OCI-LY3 (cell line): ENCODE measurements at regions not wholly inside any gene's neighbourhood (a gene's known extent, or its start where the extent isn't known, plus 50 kb on each side); places are given as distances from the start of the nearest gene placed in this dataset.
"Not testable (repeated sequence)": the region's sequence is repeated elsewhere in the genome, so short reads cannot be mapped to it uniquely, and the experiment has no call there.

Experiments
- H2AFZ ChIP-seq: fragments of 200-600, 300-600 bp; shearing (Covaris generic); 2 replicates; pipeline ENCODE4 v1.6.0; 2014; ENCODE audit warnings: antibody characterized with exemption, low read depth, low read length
- H3K27ac ChIP-seq: fragments of 200-600, 300-600 bp; sonication (generic); 2 replicates; pipeline ENCODE4 v1.5.1; 2014; ENCODE audit warnings: mild to moderate bottlenecking, low read length, moderate library complexity, mixed read lengths
- H3K27me3 ChIP-seq: fragments of 200-600, 300-600 bp; sonication (generic); 2 replicates; pipeline ENCODE4 v1.6.1; 2014; ENCODE audit warnings: low read depth, low read length, mixed read lengths
- H3K36me3 ChIP-seq: fragments of 200-600, 300-600 bp; sonication (generic); replicated peaks from 2 replicates; pipeline ENCODE3; 2014; ENCODE audit warnings: low read depth, low read length, mixed read lengths
- H3K4me1 ChIP-seq: fragments of 300-600, 200-600 bp; sonication (generic); 2 replicates; pipeline ENCODE4 v1.6.1; 2014; ENCODE audit warnings: low read length, mixed read lengths
- H3K4me2 ChIP-seq: fragments of 200-600, 300-600 bp; sonication (generic); 2 replicates; pipeline ENCODE4 v1.6.1; 2014; ENCODE audit warnings: low read length, mixed read lengths
- H3K4me3 ChIP-seq: fragments of 300-600, 200-600 bp; sonication (generic); 2 replicates; pipeline ENCODE4 v1.5.1; 2014; ENCODE audit warnings: antibody characterized with exemption, mild to moderate bottlenecking, low read length, moderate library complexity
- H3K79me2 ChIP-seq: fragments of 300-600, 200-600 bp; shearing (Covaris generic); 2 replicates; pipeline ENCODE4 v1.6.1; 2014; ENCODE audit warnings: mild to moderate bottlenecking, low read length, mixed read lengths
- H3K9ac ChIP-seq: fragments of 300-600, 200-600 bp; shearing (Covaris generic); 2 replicates; pipeline ENCODE4 v1.6.0; 2014; ENCODE audit warnings: mild to moderate bottlenecking, low read length, moderate library complexity
- H3K9me3 ChIP-seq: fragments of 200-600, 300-600 bp; shearing (Covaris generic); 2 replicates; pipeline ENCODE4 v1.6.1; 2014; ENCODE audit warnings: low read length, mixed read lengths; ENCODE audit not compliant: insufficient read depth
- H4K20me1 ChIP-seq: fragments of 200-600, 300-600 bp; sonication (generic); 2 replicates; pipeline ENCODE4 v1.6.1; 2016; ENCODE audit warnings: low read length, mixed read lengths; ENCODE audit not compliant: insufficient read depth
- EZH2phosphoT487 ChIP-seq: fragments of 200-600 bp; shearing (Covaris generic); IDR thresholded peaks from 2 replicates; pipeline ENCODE4 v1.6.1; 2018; ENCODE audit warnings: antibody characterized with exemption, mixed run types, low read depth
- TF ChIP-seq, protein P1 (sequence below): fragments of 200-600, 300-600 bp; sonication (generic); IDR thresholded peaks from 2 replicates; pipeline ENCODE4 v1.5.1; 2014; ENCODE audit warnings: antibody characterized with exemption, low read length, low read depth

DNA sequence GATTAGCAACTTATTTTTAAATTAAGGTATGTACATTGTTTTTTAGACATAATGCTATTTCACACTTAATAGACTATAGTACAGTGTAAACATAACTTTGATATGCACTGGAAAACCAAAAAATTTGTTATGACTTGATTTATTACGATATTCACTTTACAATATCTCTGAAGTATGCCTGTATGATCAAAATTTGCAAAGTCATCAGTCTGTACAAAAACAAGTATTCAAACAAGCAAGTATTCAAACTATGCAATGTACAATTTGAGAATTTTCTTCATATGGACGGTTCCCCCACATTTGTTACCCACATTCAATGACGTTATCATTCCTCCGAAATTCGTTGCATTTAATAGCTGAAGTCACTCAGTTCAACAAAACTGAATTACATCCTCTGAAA, 147.9 kb downstream of the AVL9 start:
- Histone ChIP-seq H3K79me2 (no peaks in the 10 kb centered on the region), H3K27me3 (no peaks in the 10 kb centered on the region), H3K9ac (no peak overlapping the region), H3K27ac (no peak overlapping the region), H3K4me2 (no peak overlapping the region), H4K20me1 (no peaks in the 10 kb centered on the region; the same call in 1 of the 2 replicates), H3K4me1 (peaks cover 14% of the 10 kb centered on the region), H2AFZ (no peak overlapping the region), H3K36me3 (no peaks in the 10 kb centered on the region), H3K4me3 (no peak overlapping the region), H3K9me3 (no peaks in the 10 kb centered on the region)
- TF ChIP-seq EZH2phosphoT487: no peak

- Histone ChIP-seq H3K27ac (no peak overlapping the region), H3K9ac (no peak overlapping the region), H3K4me2 (peak overlapping the region; percentile 58), H3K4me1 (peaks cover 14% of the 10 kb centered on the region), H3K4me3 (no peak overlapping the region), H3K36me3 (no peaks in the 10 kb centered on the region), H2AFZ (no peak overlapping the region), H3K79me2 (no peaks in the 10 kb centered on the region), H4K20me1 (no peaks in the 10 kb centered on the region; the same call in 1 of the 2 replicates), H3K27me3 (no peaks in the 10 kb centered on the region), H3K9me3 (no peaks in the 10 kb centered on the region)
- TF ChIP-seq, protein P1, sequence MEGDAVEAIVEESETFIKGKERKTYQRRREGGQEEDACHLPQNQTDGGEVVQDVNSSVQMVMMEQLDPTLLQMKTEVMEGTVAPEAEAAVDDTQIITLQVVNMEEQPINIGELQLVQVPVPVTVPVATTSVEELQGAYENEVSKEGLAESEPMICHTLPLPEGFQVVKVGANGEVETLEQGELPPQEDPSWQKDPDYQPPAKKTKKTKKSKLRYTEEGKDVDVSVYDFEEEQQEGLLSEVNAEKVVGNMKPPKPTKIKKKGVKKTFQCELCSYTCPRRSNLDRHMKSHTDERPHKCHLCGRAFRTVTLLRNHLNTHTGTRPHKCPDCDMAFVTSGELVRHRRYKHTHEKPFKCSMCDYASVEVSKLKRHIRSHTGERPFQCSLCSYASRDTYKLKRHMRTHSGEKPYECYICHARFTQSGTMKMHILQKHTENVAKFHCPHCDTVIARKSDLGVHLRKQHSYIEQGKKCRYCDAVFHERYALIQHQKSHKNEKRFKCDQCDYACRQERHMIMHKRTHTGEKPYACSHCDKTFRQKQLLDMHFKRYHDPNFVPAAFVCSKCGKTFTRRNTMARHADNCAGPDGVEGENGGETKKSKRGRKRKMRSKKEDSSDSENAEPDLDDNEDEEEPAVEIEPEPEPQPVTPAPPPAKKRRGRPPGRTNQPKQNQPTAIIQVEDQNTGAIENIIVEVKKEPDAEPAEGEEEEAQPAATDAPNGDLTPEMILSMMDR: no peak
- TF ChIP-seq EZH2phosphoT487: no peak
Measured at GRCh38 chr7:32639122-32639521, 143.8 kb downstream of the AVL9 start.

GRCh38 chr7:32638479-32639121, 143.3 kb downstream of the AVL9 start:
- H3K27ac ChIP-seq, H2AFZ ChIP-seq, H3K27me3 ChIP-seq, H3K9ac ChIP-seq, H3K9me3 ChIP-seq, H3K79me2 ChIP-seq, H3K36me3 ChIP-seq, H4K20me1 ChIP-seq: not testable (repeated sequence)
- peak overlapping the region; percentile 58 for H3K4me2 ChIP-seq
- peak overlapping the region; percentile 40; the same call in 1 of the 2 replicates for H3K4me3 ChIP-seq
- peaks cover 14% of the 10 kb centered on the region for H3K4me1 ChIP-seq
